ENCODE measurements at regions not wholly inside any gene's neighbourhood (a gene's known extent, or its start where the extent isn't known, plus 50 kb on each side); places are given as distances from the start of the nearest gene placed in this dataset.

DNA sequence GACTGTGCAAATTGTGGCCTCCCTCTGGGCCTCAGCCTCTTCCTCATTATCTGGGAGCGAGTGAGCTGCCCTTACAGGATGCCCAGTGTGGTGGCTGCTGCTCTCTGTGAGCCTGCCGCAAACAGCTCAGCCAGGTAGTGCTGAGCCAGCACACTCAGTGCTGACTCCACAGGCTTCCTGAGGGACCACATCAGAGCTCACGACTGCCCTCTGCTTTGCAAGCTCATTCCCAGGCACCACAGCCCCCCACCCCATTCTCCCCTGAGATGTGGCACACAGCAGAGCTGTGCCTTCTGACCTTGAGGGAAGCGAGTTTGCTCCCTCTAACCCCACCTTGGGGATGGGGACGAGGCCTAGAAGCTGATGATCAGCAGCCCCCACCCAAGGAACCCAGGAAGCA, 230.5 kb upstream of the PPP2R2D start:
- Histone ChIP-seq H2BK20ac (ENCODE audit: low read depth, low read length, poor library complexity, severe bottlenecking) (no peak overlapping the region), H3K79me1 (ENCODE audit: insufficient read depth, low read depth, low read length, poor library complexity, severe bottlenecking) (no peaks in the 10 kb centered on the region), H3K18ac (ENCODE audit: insufficient read length, low read depth, low read length) (no peak overlapping the region), H3T11ph (ENCODE audit: low read length) (no peak overlapping the region), H2AK5ac (ENCODE audit: insufficient read length, low read length) (no peak overlapping the region), H3K4ac (ENCODE audit: low read depth, low read length) (no peak overlapping the region), H3K56ac (ENCODE audit: insufficient read length, low read depth, low read length) (no peak overlapping the region), H3K23me2 (ENCODE audit: insufficient read length, low read depth, low read length, poor library complexity, severe bottlenecking) (no peaks in the 10 kb centered on the region), H3K4me1 (ENCODE audit: insufficient read depth, low read length) (no peaks in the 10 kb centered on the region), H4K91ac (ENCODE audit: insufficient read length, low read depth, low read length) (no peak overlapping the region), H3K9me3 (ENCODE audit: control insufficient read depth, low read depth, low read length) (no peaks in the 10 kb centered on the region), H3K27ac (ENCODE audit: insufficient read length, low read depth, low read length) (no peak overlapping the region), H4K8ac (replicated peaks; ENCODE audit: insufficient read length, low read depth, low read length) (no peak overlapping the region), H3K4me2 (ENCODE audit: insufficient read depth, insufficient read length, low read length) (no peak overlapping the region), H4K20me1 (ENCODE audit: control insufficient read depth, insufficient read depth, insufficient read length) (no peaks in the 10 kb centered on the region), H3K14ac (ENCODE audit: insufficient read depth, low read length) (no peak overlapping the region), H2BK15ac (ENCODE audit: low read depth, low read length) (no peak overlapping the region), H2BK120ac (ENCODE audit: low read depth, low read length, poor library complexity, severe bottlenecking) (no peak overlapping the region), H3K79me2 (ENCODE audit: insufficient read depth, low read length) (no peaks in the 10 kb centered on the region), H2AFZ (ENCODE audit: low read length) (no peak overlapping the region), H2BK12ac (ENCODE audit: insufficient read length, low read depth, low read length) (no peak overlapping the region), H3K23ac (ENCODE audit: insufficient read length, low read depth, low read length) (no peak overlapping the region), H3K9ac (ENCODE audit: extremely low read depth, insufficient read length, low read length) (no peak overlapping the region), H3K27me3 (ENCODE audit: insufficient read depth, low read length) (no peaks in the 10 kb centered on the region), H4K5ac (ENCODE audit: insufficient read length, low read depth, low read length) (no peak overlapping the region), H2BK5ac (ENCODE audit: insufficient read length, low read length) (no peak overlapping the region)
- TF ChIP-seq, protein P1, sequence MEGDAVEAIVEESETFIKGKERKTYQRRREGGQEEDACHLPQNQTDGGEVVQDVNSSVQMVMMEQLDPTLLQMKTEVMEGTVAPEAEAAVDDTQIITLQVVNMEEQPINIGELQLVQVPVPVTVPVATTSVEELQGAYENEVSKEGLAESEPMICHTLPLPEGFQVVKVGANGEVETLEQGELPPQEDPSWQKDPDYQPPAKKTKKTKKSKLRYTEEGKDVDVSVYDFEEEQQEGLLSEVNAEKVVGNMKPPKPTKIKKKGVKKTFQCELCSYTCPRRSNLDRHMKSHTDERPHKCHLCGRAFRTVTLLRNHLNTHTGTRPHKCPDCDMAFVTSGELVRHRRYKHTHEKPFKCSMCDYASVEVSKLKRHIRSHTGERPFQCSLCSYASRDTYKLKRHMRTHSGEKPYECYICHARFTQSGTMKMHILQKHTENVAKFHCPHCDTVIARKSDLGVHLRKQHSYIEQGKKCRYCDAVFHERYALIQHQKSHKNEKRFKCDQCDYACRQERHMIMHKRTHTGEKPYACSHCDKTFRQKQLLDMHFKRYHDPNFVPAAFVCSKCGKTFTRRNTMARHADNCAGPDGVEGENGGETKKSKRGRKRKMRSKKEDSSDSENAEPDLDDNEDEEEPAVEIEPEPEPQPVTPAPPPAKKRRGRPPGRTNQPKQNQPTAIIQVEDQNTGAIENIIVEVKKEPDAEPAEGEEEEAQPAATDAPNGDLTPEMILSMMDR (conservative IDR thresholded peaks at IDR 0.05) = peak; percentile 36; the same call in 1 of the 3 replicates
- peaks cover 11% of the 10 kb centered on the region; the same call in 1 of the 2 replicates for H3K27me3 Mint-ChIP-seq (ENCODE audit: low read depth)
- no CpG with 5 or more reads among the region's 5 CpGs for WGBS (ENCODE audit: extremely low coverage, insufficient read length, low lambda C conversion rate)
- no peak for DNase-seq
- H3K9me3 Mint-ChIP-seq = peaks cover 17 to 18% of the 10 kb centered on the region in 2 experiments
- no peak overlapping the region for H3K27ac Mint-ChIP-seq
- peaks cover 2 to 18% (median 9%) of the 10 kb centered on the region in 3 experiments; a peak in 5 of 7 replicates for H3K36me3 Mint-ChIP-seq (ENCODE audit: insufficient read depth in 1 of 3, low read depth in 3 of 3)
- H3K4me3 Mint-ChIP-seq = no peak overlapping the region
- H3K4me1 Mint-ChIP-seq = peaks cover 5% of the 10 kb centered on the region in 2 experiments; a peak in 3 of 4 replicates
